SK-N-SH treated with all-trans-retinoic acid at 6 μM for 48 hours (cell line): ENCODE measurements at regions not wholly inside any gene's neighbourhood (a gene's known extent, or its start where the extent isn't known, plus 50 kb on each side); places are given as distances from the start of the nearest gene placed in this dataset.

Experiments used
- ATAC-seq: fragments of 200-7000 bp; cut with Tn5 transposase; 3 replicates; pipeline ENCODE4 v1.9.1; 2020; ENCODE audit warnings: mild to moderate bottlenecking, moderate library complexity
- ARNTL ChIP-seq: fragments of 450-650 bp; formaldehyde crosslinking; IDR thresholded peaks from 2 replicates; pipeline ENCODE4 v1.5.0; 2020; ENCODE audit warnings: low read depth, mild to moderate bottlenecking, moderate library complexity, borderline replicate concordance
- BACH2 ChIP-seq: fragments of 250-450 bp; sonication (Bioruptor Pico); IDR thresholded peaks from 2 replicates; pipeline ENCODE4 v1.9.0; 2021; ENCODE audit warnings: mild to moderate bottlenecking, borderline replicate concordance
- CSDC2 ChIP-seq: fragments of 250-450 bp; sonication (Bioruptor Pico); IDR thresholded peaks from 2 replicates; pipeline ENCODE4 v1.5.0; 2020; ENCODE audit warnings: mild to moderate bottlenecking, moderate library complexity
- ESRRG ChIP-seq: fragments of 250-450 bp; sonication (Bioruptor Pico); IDR thresholded peaks from 2 replicates; pipeline ENCODE4 v1.6.1; 2021; ENCODE audit warnings: mild to moderate bottlenecking
- GLIS3 ChIP-seq: fragments of 250-450 bp; sonication (Bioruptor Pico); IDR thresholded peaks from 2 replicates; pipeline ENCODE4 v1.5.0; 2020; ENCODE audit warnings: mild to moderate bottlenecking, moderate library complexity
- ISL1 ChIP-seq: fragments of 250-450 bp; sonication (Bioruptor Pico); IDR thresholded peaks from 2 replicates; pipeline ENCODE4 v2.1.2; 2022; ENCODE audit warnings: mild to moderate bottlenecking, moderate library complexity
- OSR1 ChIP-seq: fragments of 250-450 bp; sonication (Bioruptor Pico); IDR thresholded peaks from 2 replicates; pipeline ENCODE4 v1.8.0; 2022; ENCODE audit warnings: moderate library complexity, mild to moderate bottlenecking, inconsistent platforms
- RARB ChIP-seq: fragments of 250-450 bp; sonication (Bioruptor Pico); IDR thresholded peaks from 2 replicates; pipeline ENCODE4 v1.8.0; 2021; ENCODE audit warnings: mild to moderate bottlenecking, moderate library complexity
- SNAI2 ChIP-seq: fragments of 250-450 bp; sonication (Bioruptor Pico); IDR thresholded peaks from 2 replicates; pipeline ENCODE4 v1.5.0; 2020; ENCODE audit warnings: mild to moderate bottlenecking, moderate library complexity
- TOX ChIP-seq: fragments of 250-450 bp; sonication (Bioruptor Pico); IDR thresholded peaks from 2 replicates; pipeline ENCODE4 v1.8.0; 2021; ENCODE audit warnings: mild to moderate bottlenecking, moderate library complexity, borderline replicate concordance
- ZC3H10 ChIP-seq: fragments of 250-450 bp; sonication (Bioruptor Pico); IDR thresholded peaks from 2 replicates; pipeline ENCODE4 v1.5.1; 2021; ENCODE audit warnings: mild to moderate bottlenecking, moderate library complexity
- ZFP3 ChIP-seq: fragments of 250-450 bp; sonication (Bioruptor Pico); IDR thresholded peaks from 2 replicates; pipeline ENCODE4 v1.5.0; 2020; ENCODE audit warnings: mild to moderate bottlenecking, moderate library complexity
- ZFP30 ChIP-seq: fragments of 450-650 bp; formaldehyde crosslinking; IDR thresholded peaks from 2 replicates; pipeline ENCODE4 v1.5.0; 2022; ENCODE audit warnings: mild to moderate bottlenecking, moderate library complexity
- ZNF8 ChIP-seq: fragments of 450-650 bp; formaldehyde crosslinking; IDR thresholded peaks from 2 replicates; pipeline ENCODE4 v1.5.0; 2020; ENCODE audit warnings: mild to moderate bottlenecking, moderate library complexity
- TF ChIP-seq, protein P1 (sequence below): fragments of 250-450 bp; sonication (Bioruptor Pico); IDR thresholded peaks from 2 replicates; pipeline ENCODE4 v1.5.1; 2020; ENCODE audit warnings: low read depth, mild to moderate bottlenecking, moderate library complexity
- TF ChIP-seq, protein P2 (sequence below): fragments of 250-450 bp; sonication (Bioruptor Pico); IDR thresholded peaks from 2 replicates; pipeline ENCODE4 v1.5.1; 2021; ENCODE audit warnings: mild to moderate bottlenecking, moderate library complexity
- TF ChIP-seq, protein P3 (sequence below): fragments of 250-450 bp; sonication (Bioruptor Pico); IDR thresholded peaks from 2 replicates; pipeline ENCODE4 v1.8.0; 2021; ENCODE audit warnings: low read depth, mild to moderate bottlenecking, moderate library complexity, borderline replicate concordance
- TF ChIP-seq, protein P4 (sequence below): fragments of 250-450 bp; sonication (Bioruptor Pico); IDR thresholded peaks from 2 replicates; pipeline ENCODE4 v1.8.0; 2020; ENCODE audit warnings: mild to moderate bottlenecking, moderate library complexity, borderline replicate concordance
- TF ChIP-seq, protein P5 (sequence below): fragments of 250-450 bp; sonication (Bioruptor Pico); IDR thresholded peaks from 2 replicates; pipeline ENCODE4 v1.5.0; 2020; ENCODE audit warnings: mild to moderate bottlenecking, moderate library complexity

DNA sequence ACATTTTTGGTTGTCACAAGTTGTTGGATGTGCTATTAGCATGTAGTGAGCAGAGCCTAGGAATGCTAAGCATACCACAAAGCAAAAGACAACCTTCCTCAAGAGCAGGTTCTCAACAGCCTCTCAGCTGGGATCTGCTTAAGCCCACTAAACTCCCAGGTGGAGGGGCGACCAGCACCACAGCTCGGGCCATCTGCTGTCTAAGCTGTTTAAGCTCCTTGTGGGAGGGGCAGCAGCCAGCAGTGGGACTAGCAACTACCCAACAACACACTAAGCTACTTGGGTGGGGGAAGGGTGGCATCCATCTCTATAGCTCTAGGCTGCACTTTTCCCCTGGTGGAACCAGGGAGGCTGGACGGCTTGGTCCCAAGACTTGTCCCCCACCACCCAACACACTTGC lies 1052.7 kb upstream of the ARRDC3 start:
- ATAC-seq: no peak

DNA sequence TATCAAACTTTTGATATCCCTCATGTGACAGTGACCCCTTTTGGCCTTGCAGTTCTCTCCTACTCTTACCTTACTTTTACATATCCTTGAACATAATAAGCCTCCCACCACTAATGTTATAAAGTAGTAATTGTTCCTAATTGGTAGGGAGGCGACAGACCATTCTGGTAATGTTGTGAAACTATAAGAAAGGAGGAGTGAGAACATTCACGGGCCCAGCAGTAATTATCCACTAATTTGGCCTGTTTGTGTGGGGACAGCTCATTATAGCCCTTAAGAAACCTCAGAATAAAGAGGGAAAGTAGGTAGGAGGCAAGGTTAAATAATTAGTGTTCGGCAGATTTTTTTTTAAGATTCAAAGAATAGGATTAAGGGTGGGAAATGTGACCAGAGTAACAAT lies 1046.5 kb upstream of the ARRDC3 start:
- no peak for ATAC-seq
- TF ChIP-seq, protein P1, sequence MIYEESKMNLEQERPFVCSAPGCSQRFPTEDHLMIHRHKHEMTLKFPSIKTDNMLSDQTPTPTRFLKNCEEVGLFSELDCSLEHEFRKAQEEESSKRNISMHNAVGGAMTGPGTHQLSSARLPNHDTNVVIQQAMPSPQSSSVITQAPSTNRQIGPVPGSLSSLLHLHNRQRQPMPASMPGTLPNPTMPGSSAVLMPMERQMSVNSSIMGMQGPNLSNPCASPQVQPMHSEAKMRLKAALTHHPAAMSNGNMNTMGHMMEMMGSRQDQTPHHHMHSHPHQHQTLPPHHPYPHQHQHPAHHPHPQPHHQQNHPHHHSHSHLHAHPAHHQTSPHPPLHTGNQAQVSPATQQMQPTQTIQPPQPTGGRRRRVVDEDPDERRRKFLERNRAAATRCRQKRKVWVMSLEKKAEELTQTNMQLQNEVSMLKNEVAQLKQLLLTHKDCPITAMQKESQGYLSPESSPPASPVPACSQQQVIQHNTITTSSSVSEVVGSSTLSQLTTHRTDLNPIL: no peak
- no peak for TF ChIP-seq ZNF8
- no peak for TF ChIP-seq ZC3H10
- TF ChIP-seq ESRRG: no peak
- TF ChIP-seq, protein P2, sequence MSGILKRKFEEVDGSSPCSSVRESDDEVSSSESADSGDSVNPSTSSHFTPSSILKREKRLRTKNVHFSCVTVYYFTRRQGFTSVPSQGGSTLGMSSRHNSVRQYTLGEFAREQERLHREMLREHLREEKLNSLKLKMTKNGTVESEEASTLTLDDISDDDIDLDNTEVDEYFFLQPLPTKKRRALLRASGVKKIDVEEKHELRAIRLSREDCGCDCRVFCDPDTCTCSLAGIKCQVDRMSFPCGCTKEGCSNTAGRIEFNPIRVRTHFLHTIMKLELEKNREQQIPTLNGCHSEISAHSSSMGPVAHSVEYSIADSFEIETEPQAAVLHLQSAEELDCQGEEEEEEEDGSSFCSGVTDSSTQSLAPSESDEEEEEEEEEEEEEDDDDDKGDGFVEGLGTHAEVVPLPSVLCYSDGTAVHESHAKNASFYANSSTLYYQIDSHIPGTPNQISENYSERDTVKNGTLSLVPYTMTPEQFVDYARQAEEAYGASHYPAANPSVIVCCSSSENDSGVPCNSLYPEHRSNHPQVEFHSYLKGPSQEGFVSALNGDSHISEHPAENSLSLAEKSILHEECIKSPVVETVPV (CRISPR knock-in tag): no peak
- no peak for TF ChIP-seq ZFP30
- TF ChIP-seq, protein P3, sequence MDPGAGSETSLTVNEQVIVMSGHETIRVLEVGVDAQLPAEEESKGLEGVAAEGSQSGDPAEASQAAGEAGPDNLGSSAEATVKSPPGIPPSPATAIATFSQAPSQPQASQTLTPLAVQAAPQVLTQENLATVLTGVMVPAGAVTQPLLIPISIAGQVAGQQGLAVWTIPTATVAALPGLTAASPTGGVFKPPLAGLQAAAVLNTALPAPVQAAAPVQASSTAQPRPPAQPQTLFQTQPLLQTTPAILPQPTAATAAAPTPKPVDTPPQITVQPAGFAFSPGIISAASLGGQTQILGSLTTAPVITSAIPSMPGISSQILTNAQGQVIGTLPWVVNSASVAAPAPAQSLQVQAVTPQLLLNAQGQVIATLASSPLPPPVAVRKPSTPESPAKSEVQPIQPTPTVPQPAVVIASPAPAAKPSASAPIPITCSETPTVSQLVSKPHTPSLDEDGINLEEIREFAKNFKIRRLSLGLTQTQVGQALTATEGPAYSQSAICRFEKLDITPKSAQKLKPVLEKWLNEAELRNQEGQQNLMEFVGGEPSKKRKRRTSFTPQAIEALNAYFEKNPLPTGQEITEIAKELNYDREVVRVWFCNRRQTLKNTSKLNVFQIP (CRISPR knock-in tag): no peak
- TF ChIP-seq ISL1 (CRISPR knock-in tag): no peak
- no peak for TF ChIP-seq OSR1 (CRISPR knock-in tag)
- TF ChIP-seq TOX (CRISPR knock-in tag): no peak
- no peak for TF ChIP-seq BACH2 (CRISPR knock-in tag)
- TF ChIP-seq, protein P4, sequence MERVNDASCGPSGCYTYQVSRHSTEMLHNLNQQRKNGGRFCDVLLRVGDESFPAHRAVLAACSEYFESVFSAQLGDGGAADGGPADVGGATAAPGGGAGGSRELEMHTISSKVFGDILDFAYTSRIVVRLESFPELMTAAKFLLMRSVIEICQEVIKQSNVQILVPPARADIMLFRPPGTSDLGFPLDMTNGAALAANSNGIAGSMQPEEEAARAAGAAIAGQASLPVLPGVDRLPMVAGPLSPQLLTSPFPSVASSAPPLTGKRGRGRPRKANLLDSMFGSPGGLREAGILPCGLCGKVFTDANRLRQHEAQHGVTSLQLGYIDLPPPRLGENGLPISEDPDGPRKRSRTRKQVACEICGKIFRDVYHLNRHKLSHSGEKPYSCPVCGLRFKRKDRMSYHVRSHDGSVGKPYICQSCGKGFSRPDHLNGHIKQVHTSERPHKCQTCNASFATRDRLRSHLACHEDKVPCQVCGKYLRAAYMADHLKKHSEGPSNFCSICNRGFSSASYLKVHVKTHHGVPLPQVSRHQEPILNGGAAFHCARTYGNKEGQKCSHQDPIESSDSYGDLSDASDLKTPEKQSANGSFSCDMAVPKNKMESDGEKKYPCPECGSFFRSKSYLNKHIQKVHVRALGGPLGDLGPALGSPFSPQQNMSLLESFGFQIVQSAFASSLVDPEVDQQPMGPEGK (CRISPR knock-in tag): no peak

More for the DNA sequence above, 1052.7 kb upstream of the ARRDC3 start:
- no peak for TF ChIP-seq ARNTL (CRISPR knock-in tag)
- TF ChIP-seq SNAI2 (CRISPR knock-in tag): no peak
- no peak for TF ChIP-seq RARB (CRISPR knock-in tag)
- TF ChIP-seq ISL1 (CRISPR knock-in tag): no peak
- TF ChIP-seq, protein P4 (CRISPR knock-in tag): no peak
- TF ChIP-seq, protein P1: no peak
- TF ChIP-seq, protein P2 (CRISPR knock-in tag): no peak
- no peak for TF ChIP-seq OSR1 (CRISPR knock-in tag)
- TF ChIP-seq, protein P3 (CRISPR knock-in tag): no peak
- no peak for TF ChIP-seq ZFP3
- no peak for TF ChIP-seq ESRRG
- no peak for TF ChIP-seq ZFP30
- TF ChIP-seq CSDC2 (CRISPR knock-in tag): no peak
- TF ChIP-seq BACH2 (CRISPR knock-in tag): no peak
- no peak for TF ChIP-seq GLIS3 (CRISPR knock-in tag)
- no peak for TF ChIP-seq ZC3H10
- TF ChIP-seq, protein P5, sequence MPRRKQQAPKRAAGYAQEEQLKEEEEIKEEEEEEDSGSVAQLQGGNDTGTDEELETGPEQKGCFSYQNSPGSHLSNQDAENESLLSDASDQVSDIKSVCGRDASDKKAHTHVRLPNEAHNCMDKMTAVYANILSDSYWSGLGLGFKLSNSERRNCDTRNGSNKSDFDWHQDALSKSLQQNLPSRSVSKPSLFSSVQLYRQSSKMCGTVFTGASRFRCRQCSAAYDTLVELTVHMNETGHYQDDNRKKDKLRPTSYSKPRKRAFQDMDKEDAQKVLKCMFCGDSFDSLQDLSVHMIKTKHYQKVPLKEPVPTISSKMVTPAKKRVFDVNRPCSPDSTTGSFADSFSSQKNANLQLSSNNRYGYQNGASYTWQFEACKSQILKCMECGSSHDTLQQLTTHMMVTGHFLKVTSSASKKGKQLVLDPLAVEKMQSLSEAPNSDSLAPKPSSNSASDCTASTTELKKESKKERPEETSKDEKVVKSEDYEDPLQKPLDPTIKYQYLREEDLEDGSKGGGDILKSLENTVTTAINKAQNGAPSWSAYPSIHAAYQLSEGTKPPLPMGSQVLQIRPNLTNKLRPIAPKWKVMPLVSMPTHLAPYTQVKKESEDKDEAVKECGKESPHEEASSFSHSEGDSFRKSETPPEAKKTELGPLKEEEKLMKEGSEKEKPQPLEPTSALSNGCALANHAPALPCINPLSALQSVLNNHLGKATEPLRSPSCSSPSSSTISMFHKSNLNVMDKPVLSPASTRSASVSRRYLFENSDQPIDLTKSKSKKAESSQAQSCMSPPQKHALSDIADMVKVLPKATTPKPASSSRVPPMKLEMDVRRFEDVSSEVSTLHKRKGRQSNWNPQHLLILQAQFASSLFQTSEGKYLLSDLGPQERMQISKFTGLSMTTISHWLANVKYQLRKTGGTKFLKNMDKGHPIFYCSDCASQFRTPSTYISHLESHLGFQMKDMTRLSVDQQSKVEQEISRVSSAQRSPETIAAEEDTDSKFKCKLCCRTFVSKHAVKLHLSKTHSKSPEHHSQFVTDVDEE (CRISPR knock-in tag): no peak
- no peak for TF ChIP-seq ZNF8
- TF ChIP-seq, all 23 proteins: peak for 0
